Renal cortex interstitium (tissue), 11 donors: ENCODE measurements at regions not wholly inside any gene's neighbourhood (a gene's known extent, or its start where the extent isn't known, plus 50 kb on each side); places are given as distances from the start of the nearest gene placed in this dataset.
"Not testable (repeated sequence)": the region's sequence is repeated elsewhere in the genome, so short reads cannot be mapped to it uniquely, and the experiment has no call there.

Experiments
- DNase-seq, 11 donors: peaks; one replicate each; pipeline ENCODE4 v3.0.0-alpha.2; 2013; ENCODE audit warnings: low read depth in 9 of 11, low spot score in 4 of 11; ENCODE audit errors: extremely low read depth in 1 of 11

DNA sequence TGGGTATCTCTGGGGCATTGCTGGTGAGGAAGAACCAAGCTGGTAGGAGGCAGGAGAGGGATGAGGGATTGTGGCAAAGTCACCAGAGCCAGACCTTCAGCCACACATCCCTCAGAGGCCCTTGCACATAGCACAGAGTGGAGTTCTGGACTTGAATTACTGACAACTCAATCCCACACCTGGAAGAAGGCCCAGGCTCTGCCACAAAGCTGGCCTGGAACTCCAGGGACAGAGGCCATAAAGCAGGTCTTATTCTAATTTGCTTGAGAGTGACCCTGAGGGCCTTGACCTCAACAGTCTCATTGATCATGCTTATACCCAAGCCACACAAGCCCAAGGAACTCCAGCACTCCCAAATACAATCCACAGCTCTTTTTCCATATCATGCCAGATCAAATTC, 486.2 kb upstream of the ZMIZ1 start:
- DNase-seq: no peak

DNA sequence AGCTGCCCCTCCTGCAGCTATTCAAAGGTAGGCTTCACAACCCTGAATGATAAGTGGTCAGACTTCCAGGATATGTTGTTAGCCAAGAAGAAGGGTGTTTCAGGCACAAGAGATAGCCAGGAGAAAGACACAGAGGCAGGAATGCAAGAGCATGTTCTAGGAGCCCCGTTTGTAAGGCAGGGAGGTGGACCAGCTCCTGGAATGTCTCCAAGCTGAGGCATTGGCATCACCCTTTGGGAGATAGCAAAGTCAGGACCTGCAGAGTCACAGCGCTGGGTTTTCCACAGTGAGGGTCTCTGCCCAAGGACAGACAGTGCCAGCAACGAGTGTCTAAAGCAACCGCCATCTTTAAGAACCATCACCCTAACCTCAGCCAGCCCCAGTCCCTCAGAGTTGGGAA, 484.5 kb upstream of the ZMIZ1 start:
- DNase-seq: no peak

DNA sequence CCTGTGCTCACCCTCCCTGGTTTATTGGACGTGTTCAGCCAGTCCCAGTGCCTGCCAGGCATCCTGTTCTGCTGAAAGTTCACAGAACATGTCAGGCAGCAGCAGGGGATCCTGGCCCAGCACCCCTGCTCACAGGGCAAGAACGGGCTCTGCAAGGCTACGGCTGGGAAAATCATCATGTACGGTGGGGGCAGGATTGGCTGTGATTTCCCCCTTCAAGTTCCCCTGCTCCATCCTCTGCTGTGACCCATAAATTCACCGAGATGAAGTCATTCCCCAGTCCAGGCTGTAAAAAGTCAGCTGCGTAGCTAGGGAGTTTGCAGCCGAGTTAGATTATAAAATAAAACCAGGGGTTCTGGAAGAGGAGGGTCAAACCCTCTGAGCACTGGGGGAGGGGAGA, 484.1 kb upstream of the ZMIZ1 start:
- peak in 4 of 11 donors; percentile 41 to 52 (median 46) for DNase-seq

DNA sequence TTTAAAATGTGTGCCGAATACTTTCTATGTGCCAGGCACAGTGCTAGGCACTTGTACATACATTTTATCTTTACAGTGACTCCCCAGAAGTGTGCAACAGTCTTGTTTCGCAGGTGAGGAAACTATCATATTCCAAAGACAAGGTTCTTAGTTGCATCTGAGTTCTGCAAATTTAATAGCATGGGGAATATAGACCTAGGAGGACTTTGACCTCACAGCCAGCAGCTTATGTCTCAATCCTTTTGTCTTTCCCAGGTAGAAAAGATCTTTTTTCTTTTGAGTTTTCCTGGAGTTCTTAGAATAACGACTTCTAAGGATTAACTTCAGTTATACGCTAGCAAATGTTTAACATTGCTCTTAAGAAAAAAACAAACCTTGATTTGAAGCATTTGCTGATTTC, 482.8 kb upstream of the ZMIZ1 start:
- DNase-seq: no peak

DNA sequence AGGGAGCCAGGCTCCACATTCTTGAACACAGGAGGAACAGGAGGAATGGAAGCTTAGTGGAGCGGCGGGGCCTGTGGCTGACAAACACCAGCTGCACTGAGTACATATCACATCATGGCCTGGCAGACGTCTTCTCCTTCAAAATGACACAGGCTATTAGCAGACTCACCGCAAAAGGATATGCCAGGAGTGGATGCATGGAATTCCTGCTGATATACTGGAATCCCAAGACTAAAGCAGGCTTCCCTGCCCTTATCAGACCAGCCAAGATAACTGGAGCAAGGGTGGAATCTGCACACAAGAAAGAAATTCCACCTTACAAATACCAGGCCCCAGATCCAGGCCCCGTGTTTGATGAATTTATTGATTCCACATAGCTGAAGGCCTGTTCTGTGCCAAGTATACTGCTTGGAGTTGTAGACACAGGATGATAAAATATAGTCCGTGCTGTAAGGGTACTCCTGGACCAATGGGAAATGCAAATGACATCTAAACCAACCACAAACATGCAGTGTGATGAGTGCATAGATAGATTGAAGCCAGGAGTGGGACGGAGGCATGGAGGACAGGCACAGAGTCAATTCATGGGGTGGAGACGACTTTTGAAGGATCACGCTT, 480.5 kb upstream of the ZMIZ1 start:
- DNase-seq: no peak

DNA sequence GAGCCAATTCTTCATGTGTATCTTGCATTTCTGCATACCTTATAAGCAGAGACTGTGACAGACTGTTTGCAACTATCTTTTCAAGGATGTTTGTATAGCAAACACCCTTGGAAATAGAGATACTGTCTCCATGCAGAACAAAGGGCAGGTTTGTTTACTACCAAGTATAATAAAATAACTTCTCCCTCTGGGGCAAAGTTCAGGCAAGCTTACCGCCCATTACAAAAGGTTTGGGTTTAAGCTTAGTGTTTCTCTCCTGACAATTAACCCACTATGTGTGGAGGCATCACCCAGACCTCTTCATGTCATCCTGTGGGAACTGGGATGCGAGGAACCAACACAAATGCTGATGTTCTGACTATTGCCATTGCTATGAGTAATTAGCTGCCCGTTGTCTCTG, 479.1 kb upstream of the ZMIZ1 start:
- no peak for DNase-seq

DNA sequence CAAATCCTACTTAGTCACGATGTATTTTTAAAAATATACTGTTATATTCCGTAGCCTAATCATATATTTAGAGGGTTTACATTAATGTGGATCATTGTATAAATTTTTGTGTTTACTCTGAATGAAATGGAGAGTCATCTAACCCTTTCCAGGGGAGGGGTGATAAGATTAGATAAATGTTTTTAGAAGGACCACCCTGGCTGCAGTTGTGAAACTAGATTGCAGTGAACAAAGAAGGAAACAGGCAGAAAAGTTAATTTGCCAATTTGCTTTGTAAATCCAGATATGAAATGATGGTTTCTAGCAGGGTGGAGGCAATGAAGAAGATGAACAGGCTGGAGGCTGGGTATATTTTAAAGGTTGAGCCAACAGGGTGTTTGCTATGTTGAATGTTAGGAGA, 477.7 kb upstream of the ZMIZ1 start:
- DNase-seq: no peak

DNA sequence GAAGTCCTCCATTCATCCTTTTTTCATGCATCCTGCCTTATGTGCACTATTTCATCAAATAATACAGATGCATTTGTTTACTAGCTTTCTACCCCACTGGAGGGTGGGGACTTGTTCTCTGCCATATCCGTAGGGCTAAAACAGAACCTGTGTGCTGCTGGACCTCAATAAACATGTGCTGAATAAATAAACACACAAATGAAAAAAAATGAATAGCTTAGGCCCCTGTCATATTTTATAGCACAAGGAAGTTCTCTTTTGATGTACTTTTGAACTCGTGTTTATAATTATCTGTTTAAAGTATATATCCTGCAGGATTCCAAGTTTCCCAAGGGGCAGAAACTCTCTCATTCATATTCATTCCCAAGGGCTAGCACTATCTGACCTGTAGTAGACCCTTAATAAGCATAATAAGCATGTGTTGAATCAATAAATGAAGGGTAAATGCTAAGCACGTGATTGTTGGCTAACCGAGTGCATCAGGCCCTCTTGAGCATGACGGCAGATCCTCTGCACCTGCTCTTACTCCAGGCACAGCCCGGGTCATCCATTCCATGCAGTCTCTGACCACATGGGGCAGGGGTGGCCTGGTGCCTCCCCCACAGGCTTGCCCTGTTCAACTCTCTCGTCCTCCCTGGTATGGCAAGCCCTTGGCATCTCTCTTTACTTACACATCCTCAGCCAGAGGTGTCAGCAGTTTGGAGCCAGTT, 474.1 kb upstream of the ZMIZ1 start:
- DNase-seq: no peak

DNA sequence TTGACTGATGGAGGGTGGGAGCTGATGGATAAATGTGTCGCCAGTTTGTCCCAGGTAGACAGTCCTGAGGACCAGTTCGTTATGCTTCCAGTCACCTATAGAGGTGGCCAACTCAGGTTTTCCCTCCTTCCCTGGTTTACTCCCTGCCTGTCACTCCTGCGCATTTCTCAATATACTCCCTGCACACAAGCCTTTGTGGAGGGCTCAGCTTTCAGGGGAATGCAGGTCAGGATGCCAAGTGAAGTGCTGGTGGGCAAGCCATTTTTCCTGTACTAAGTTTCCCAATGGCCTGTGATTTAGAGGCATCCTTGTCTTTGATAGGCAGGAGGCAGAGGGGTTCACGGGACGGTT, 473.5 kb upstream of the ZMIZ1 start:
- no peak for DNase-seq

DNA sequence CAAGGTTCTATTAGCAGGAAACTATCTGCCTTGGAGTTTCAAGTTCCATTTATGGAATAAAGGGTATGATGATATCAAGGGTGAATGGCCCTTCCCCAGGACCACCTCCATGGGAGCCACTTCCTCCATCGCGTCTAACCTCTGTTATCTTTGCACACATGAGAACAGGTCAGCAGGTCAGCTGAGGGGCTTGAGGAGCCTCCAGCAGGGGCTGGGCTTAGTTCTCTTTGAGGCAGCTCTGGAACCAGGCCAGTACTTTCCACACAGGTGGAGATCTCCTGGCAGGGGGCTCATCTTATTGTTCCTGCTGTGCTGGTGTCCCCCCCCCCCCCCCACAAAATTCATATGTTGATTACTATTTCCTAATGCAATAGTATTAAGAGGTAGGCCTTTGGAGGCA, 472.2 kb upstream of the ZMIZ1 start:
- DNase-seq: no peak

DNA sequence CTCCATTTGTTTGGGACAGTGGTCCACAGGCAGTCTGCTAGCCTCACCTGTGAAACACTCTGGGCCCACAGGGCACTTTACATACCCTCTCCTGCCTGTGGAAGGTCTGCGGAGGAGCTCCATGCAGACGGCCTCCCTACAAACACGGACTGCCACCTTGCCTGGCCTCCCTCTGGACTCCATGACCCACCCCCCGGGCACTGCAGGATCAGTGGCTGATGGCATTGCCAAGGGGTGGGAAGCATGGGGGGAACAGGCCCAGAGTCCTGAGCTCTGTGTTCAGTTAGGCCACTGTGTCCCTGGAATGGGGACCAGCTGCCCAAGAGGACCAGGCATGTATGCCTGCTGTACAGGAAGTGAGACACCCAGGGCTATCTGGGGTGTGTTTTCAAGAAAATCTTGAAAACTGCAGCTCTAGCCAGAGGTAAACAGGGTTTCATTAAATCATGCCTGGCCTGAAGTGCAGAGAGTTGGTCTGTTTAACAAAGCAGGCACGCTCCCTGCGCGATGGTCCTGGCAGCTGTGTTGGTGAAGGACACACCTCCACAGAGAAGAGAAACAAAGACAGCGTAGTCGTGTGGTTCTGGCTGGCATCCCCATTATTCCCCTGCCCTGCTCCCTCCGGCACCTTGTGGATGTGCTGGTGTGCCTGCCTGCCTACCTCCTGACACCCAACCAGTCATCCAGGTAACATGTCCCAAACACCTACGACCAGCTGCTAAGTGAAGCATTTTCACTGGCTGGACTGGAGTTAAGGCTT, 470.8 kb upstream of the ZMIZ1 start:
- DNase-seq: no peak

DNA sequence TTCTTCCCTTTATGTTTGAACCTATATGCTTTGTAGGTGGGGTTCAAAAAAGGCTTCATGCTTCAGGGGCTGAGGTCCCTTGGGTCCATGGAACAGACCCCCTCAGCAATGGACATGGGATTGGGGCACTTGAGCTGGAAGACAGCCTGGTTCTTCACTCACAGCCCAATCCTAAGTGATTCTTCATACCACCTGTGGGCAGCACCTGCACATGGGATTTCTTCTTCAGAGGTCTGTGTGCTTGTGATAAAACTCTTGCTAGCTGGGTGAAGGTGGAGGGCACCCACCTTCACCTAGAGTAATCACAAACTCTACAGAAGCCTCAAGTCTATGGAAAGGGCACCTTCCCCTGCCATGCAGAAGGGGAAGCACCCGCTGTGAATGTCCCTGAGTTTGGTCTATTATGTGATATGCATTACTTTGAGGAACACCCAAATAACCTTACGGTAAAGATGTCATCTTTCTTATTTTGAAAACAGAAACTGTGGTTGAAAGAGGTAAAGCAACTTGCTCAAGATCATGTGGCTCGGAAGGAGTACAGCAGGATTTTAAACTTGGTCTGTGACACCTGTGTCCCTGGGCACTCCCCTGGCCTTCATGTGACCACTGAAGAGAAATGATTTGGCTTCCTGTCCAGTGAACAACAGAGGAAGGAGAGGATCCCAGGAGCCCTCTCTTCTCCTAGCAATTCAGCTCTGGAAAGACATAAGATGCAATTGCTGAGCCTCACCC, 469.5 kb upstream of the ZMIZ1 start:
- no peak for DNase-seq

DNA sequence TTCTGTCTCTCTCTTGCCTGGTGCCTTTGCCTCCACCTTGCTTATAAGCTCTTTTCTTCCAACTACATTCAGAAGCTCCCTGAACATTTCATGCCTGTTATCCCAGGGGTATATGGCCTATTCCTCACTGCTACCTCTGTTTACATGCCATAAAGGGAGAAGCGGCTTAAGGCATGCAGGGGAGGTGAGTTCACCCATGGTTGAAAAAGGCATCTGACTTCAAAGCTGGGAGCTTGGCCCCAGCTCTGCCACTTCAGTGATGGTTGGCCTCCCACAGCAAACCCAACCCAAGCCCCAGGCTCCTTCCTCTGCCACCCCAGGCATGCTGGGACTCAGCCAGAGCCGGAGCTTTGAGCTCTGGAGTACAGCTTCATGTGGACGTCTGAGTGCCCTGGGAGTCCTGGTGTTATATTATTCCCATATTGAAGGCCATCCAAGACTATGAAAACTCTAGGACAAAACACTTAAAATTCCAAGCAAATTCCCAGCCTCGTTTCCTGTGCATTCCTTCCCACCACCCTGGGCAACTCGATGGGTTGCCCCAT, 468.6 kb upstream of the ZMIZ1 start:
- no peak for DNase-seq

DNA sequence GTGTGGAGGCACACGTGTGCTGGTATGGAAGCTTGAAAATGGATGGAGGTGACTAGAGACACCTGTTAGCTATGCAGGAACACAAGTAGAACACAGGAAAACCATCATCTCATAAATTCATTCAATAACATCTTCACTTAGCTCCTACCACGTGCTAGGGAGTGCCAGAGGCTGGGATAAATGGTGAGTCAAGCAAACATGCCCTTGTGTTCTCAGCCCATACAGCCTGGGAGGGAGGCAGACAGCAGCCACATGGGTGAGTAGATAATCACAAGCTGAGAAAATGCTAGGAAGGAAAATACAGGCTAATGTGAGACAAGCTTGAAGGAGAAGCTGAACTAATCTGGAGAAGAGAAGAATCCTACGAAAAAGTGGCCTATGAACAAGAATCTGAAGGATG, 468.0 kb upstream of the ZMIZ1 start:
- no peak for DNase-seq

DNA sequence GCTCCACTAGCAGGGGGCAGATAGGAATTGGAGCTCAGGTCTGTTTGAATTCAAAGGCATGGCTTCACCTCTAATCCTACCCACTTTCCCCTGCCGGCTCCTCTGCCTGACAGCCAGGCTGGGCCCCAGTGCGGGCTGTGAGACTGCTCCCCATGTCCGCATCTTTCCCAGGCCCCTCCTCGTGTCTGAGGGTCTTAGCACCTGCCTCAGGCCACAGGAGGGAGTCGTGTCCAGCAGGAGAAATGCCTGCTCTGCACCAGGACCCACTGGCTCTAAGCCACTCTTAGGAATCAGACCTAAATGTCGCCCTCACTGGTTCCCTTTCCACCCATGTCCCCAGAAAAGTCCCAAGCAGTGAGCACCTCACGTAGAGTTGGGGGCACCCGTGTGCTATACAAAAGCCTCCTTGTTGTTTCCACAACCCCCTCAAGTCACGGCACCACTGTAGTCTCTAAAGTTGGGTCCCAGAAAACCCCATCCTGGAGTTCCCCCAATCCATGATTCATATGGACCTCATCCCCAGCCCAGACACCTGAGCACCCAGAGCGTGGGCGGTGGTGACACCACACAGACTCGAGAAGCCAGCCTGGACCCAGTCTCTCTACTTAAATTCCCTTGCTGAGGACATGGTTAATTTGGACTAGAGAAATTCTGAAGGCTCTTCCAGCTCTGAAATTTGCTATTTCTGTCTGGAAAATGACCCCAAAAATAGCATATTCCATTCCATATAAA, 466.4 kb upstream of the ZMIZ1 start:
- no peak for DNase-seq

DNA sequence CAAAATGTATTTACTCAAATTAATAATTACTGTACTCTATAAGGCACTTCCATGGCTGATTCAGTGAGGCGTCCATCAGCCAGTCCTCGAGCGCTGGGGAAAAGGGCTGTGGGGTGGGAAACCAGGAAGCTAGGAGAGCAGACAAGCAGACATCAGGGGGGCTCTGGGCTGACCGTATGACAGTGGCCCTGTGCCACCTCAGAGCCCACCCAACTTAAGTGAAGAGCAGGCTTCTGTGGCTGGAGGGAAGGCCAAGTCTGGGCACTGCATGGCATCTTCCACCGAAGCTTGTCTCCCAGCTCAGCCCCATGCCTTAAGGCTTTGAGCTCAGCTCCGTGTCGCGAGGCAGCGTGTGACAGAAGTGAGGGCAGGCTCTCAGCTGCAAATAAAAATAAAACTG, 464.5 kb upstream of the ZMIZ1 start:
- no peak for DNase-seq

DNA sequence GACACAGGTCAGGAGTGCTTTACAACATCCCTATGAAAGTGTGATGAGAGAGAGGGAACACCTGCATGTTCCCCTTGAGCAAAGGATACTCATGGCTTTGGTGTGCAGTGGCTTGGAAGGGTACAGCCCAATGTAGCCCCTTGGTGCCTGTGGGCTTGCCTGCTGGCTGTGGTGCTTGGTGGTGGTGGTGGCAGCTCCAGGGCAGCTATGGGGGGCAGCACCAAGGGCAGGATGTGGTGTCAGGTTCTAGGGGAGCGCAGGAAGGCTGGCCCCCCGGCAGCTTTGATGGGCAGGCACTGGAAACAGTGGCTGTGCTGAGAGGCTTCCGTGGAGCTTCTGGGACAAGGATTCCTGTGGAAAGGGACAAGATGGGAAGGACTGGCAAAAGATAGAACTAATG, 464.0 kb upstream of the ZMIZ1 start:
- no peak for DNase-seq

DNA sequence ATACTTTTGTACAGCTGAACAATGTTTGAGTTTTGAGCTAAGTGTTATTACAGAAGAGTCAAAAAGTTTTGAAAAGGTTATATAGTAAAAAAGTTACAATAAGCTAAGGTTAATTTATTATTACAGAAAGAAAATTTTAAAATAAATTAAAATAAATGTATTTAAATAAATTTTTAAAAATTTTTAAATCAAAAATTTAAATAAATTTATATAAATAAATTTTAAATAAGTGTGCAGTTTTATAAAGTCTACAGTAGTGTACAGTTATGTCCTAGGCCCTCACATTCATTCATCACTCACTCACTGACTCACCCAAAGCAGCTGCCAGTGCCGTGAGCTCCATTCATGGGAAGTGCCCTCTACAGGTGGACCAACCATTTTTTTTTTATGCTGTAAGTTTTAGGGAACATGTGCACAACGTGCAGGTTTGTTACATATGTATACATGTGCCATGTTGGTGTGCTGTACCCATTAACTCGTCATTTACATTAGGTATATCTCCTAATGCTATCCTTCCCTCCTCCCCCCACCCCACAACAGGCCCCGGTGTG, 462.9 kb upstream of the ZMIZ1 start:
- DNase-seq: no peak

DNA sequence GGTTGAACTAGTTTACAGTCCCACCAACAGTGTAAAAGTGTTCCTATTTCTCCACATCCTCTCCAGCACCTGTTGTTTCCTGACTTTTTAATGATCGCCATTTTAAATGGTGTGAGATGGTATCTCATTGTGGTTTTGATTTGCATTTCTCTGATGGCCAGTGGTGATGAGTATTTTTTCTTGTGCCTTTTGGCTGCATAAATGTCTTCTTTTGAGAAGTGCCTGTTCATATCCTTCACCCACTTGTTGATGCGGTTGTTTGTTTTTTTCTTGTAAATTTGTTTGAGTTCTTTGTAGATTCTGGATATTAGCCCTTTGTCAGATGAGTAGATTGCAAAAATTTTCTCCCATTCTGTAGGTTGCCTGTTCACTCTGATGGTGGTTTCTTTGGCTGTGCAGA, 462.0 kb upstream of the ZMIZ1 start:
- DNase-seq: not testable (repeated sequence)
